Urinary bladder (tissue), 3 donors: ENCODE measurements at regions not wholly inside any gene's neighbourhood (a gene's known extent, or its start where the extent isn't known, plus 50 kb on each side); places are given as distances from the start of the nearest gene placed in this dataset.
"Not testable (repeated sequence)": the region's sequence is repeated elsewhere in the genome, so short reads cannot be mapped to it uniquely, and the experiment has no call there.

Experiments used
- DNase-seq: peaks from one replicate; pipeline ENCODE4 v3.0.0-alpha.2; 2015; ENCODE audit errors: extremely low spot score
- H3K27ac ChIP-seq: one replicate; pipeline ENCODE4 v1.5.1; 2013; ENCODE audit warnings: low read depth, mild to moderate bottlenecking, moderate library complexity
- H3K36me3 ChIP-seq: one replicate; pipeline ENCODE4 v1.6.1; 2013; ENCODE audit warnings: mild to moderate bottlenecking, moderate library complexity; ENCODE audit not compliant: insufficient read depth
- H3K4me1 ChIP-seq: one replicate; pipeline ENCODE4 v1.6.1; 2013; ENCODE audit warnings: mild to moderate bottlenecking, moderate library complexity; ENCODE audit not compliant: insufficient read depth
- H3K4me3 ChIP-seq: one replicate; pipeline ENCODE4 v1.5.1; 2013; ENCODE audit warnings: low read depth, low read length
- WGBS: extraction: QIAGEN DNeasy Blood & Tissue Kit; methylation state at CpG from one replicate; pipeline ENCODE4 v1.1.7; 2013; 5-methylcytosine and 5-hydroxymethylcytosine counted together
- donor health status: healthy with polysubstance abuse.
- donor health status: healthy.

DNA sequence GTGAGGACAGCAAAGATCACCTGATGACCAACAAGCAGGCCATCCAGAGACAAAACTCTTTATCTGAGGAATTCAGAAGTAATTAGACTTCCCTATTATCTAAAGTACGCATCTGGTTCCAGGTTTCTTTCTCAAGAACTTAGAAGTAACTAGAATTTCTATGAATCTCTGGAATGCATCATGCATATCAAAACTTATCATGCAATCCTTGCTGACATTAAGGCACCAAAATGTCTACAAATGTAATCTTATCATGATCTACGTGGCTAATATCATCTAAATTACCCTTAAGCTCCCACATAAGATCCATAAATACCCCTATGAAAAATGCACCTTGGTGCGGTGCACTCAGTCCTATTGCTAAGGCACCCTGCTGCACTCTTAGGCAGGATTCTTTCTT, 488.1 kb upstream of the TLE4 start:
- 75% methylated on average over 3 of the region's 3 CpGs for WGBS
- no peak overlapping the region for H3K4me3 ChIP-seq

DNA sequence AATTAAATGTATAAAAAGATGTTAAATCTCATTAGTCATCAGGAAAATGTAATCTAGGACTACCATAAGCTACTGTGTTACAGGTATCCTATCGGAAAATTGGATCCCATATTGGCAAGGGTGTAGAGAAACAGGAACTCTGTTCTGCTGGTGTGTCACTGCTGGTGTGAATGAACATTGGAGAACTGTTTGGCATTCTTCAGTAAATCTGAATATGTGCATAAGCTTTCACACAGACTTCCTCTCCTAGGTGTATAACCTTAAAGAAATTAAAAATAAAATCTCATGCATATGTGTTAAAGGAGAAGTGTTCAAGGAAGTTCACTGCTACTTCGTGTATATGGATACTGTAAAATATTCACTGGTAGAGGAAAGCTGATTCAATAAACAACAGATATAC, 484.6 kb upstream of the TLE4 start:
- no peaks in the 10 kb centered on the region for H3K36me3 ChIP-seq
- no peaks in the 10 kb centered on the region for H3K4me1 ChIP-seq
- no peak overlapping the region for H3K27ac ChIP-seq
- no peak overlapping the region for H3K4me3 ChIP-seq
- WGBS = 93% methylated on average over 2 of the region's 2 CpGs
- DNase-seq = no peak

More for the DNA sequence above, 488.1 kb upstream of the TLE4 start:
- no peaks in the 10 kb centered on the region for H3K4me1 ChIP-seq
- no peak for DNase-seq
- H3K27ac ChIP-seq = no peak overlapping the region
- no peaks in the 10 kb centered on the region for H3K36me3 ChIP-seq

DNA sequence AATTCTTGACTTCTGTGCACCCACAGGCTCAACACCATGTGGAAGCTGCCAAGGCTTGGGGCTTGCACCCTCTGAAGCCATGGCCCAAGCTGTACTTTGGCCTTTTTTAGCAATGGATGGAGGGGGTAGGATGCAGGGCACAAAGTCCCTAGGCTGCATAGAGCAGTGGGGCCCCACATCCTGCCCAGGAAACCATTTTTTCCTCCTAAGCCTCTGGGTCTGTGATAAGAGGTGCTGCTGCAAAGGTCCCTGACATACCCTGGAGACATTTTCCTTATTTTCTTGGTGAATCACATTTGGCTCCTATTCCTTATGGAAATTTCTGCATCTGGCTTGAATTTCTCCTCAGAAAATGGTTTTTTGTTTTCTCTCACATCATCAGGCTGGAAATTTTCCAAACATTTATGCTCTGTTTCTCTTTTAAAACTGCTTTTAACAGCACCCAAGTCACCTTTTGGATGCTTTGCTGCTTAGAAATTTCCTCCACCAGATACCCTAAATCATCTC, 482.7 kb upstream of the TLE4 start:
- H3K4me1 ChIP-seq = no peaks in the 10 kb centered on the region
- no peak for DNase-seq
- H3K36me3 ChIP-seq = no peaks in the 10 kb centered on the region
- H3K4me3 ChIP-seq = no peak overlapping the region
- no peak overlapping the region for H3K27ac ChIP-seq

- 74% methylated on average over 2 of the region's 2 CpGs for WGBS
- not testable (repeated sequence) for H3K4me3 ChIP-seq, DNase-seq, H3K36me3 ChIP-seq, H3K4me1 ChIP-seq, H3K27ac ChIP-seq
Observed at GRCh38 chr9:79089851-79090250, 481.9 kb upstream of the TLE4 start.

- H3K27ac ChIP-seq, DNase-seq, H3K4me3 ChIP-seq, H3K4me1 ChIP-seq, H3K36me3 ChIP-seq: not testable (repeated sequence)
- WGBS = 86% methylated on average over 17 of the region's 17 CpGs
Observed at GRCh38 chr9:79103257-79103656, 468.5 kb upstream of the TLE4 start.

- Histone ChIP-seq H3K27ac (no peak overlapping the region), H3K36me3 (no peaks in the 10 kb centered on the region), H3K4me3 (no peak overlapping the region), H3K4me1 (no peaks in the 10 kb centered on the region)
- WGBS = 87% methylated on average over 1 of the region's 1 CpG
- no peak for DNase-seq
Observed at GRCh38 chr9:79104216-79104615, 467.5 kb upstream of the TLE4 start.

GRCh38 chr9:79104951-79105350, 466.8 kb upstream of the TLE4 start:
- DNase-seq = no peak

DNA sequence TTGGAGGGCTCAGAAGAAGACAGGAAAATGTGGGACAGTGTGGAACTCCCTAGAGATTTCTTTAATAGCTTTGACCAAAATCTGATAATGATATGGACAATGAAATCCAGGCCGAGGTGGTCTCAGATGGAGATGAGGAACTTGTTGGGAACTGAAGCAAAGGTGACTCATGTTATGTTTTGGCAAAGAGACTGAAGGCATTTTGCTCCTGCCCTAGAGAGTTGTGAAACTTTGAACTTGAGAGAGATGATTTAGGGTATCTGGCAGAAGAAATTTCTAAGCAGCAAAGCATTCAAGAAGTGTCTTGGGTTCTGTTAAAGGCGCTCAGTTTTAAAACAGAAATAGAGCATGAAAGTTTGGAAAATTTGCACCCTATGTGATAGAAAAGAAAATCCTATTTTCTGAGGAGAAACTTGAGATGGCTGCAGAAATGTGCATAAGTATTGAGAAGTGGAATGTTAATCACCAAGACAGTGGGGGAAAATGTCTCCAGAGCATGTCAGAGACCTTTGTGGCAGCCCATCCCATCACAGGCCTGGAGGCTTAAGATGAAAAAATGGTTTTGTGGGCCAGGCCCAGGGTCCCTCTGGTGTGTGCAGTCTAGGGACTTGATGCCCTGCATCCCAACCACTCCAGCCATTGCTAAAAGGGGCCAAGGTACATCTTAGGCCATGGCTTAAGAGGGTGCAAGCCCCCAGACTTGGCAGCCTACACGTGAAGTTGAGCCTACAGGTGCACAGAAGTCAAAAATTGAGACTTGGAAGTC, 463.7 kb upstream of the TLE4 start:
- 83% methylated on average over 3 of the region's 3 CpGs for WGBS
- H3K27ac ChIP-seq = no peak overlapping the region
- no peaks in the 10 kb centered on the region for H3K4me1 ChIP-seq
- no peak overlapping the region for H3K4me3 ChIP-seq
- H3K36me3 ChIP-seq = no peaks in the 10 kb centered on the region
- DNase-seq = no peak

More at GRCh38 chr9:79104951-79105350, 466.8 kb upstream of the TLE4 start:
- Histone ChIP-seq H3K27ac (no peak overlapping the region), H3K4me1 (no peaks in the 10 kb centered on the region), H3K4me3 (no peak overlapping the region), H3K36me3 (no peaks in the 10 kb centered on the region)
- WGBS = 41% methylated on average over 2 of the region's 2 CpGs

DNA sequence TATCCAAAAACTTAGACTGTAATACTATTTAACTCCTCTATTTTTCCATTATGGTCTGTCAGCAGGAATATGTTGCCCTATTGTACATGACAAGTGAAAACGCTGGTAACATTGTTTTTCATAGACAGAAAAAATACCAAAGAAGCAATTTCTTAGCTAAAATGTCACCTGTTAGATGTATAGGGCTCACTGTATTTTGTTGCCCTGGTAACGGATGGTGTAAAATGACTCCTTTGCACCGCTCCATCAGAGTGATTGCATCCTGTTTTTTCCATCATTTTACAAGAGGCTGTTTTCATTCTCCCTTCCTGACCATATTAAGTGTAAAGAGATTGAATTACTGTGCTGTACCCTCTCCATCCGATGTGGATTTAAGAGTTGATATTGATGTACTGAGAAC, 460.1 kb upstream of the TLE4 start:
- Histone ChIP-seq H3K36me3 (no peaks in the 10 kb centered on the region), H3K4me1 (no peaks in the 10 kb centered on the region), H3K27ac (no peak overlapping the region), H3K4me3 (no peak overlapping the region)
- DNase-seq = no peak
- WGBS = 73% methylated on average over 4 of the region's 4 CpGs

DNA sequence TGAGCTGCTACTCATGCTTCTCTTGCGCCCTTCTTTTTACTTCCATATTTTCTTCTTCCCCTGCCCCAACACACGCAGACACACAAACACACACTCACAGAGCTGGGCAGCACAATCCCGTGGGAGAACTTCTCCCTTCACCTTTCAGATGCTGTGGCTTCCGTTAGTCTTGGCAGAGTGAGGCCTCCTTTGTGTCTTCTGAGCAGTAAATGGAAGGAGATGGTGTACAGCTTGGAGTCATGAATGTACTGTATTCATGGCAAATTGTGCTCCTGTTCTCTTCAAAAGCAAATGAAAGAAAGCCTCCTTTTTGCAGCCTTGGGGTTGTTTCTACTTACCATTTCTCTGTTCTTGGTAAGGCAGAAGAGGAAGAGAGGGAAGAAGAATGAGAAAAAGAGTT, 456.6 kb upstream of the TLE4 start:
- no peak overlapping the region for H3K27ac ChIP-seq
- H3K36me3 ChIP-seq = no peaks in the 10 kb centered on the region
- H3K4me3 ChIP-seq = no peak overlapping the region
- WGBS = 84% methylated on average over 4 of the region's 4 CpGs
- no peaks in the 10 kb centered on the region for H3K4me1 ChIP-seq
- no peak for DNase-seq

DNA sequence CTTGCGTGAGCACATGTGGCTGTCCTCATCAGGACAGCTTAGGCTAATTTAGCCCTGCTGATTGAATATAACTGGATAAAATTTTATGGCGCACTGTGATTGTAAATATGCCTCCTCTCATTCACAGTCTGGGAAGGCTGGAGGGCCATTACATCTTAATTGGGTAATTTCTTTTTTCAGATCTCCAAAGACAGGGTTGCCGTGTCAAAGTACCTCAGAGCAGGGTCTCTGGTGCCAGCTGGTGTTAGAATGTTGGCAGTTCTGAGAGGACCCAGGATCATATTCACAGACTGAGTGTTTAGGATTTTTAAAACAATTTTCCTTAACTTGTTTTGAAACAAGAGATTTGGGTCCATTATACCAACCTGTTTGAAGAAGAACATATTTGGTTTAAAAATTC, 455.7 kb upstream of the TLE4 start:
- Histone ChIP-seq H3K4me1 (no peaks in the 10 kb centered on the region), H3K36me3 (no peaks in the 10 kb centered on the region), H3K4me3 (no peak overlapping the region), H3K27ac (no peak overlapping the region)
- WGBS = 83% methylated on average over 3 of the region's 3 CpGs
- DNase-seq = no peak

DNA sequence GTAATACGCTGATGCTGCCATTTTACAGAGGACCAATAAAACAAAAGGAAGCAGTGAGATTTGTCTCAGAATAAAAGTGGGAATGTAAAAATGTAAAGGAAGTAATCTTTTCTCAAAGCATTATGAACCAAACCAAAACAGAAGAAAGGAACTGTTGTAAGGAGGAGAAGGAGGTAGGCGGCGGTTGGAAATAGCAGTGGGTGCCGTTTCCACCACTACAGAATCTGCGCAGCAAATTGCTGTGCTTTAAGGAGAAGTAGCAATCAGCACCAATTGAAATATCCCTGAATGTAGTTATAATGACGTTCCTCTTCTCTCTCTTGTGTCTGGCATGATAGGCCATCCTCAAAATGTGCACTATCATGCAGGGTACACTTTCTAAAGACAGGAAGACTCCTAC, 455.1 kb upstream of the TLE4 start:
- Histone ChIP-seq H3K36me3 (no peaks in the 10 kb centered on the region), H3K4me1 (no peaks in the 10 kb centered on the region), H3K27ac (no peak overlapping the region), H3K4me3 (no peak overlapping the region)
- WGBS = 91% methylated on average over 6 of the region's 6 CpGs
- no peak for DNase-seq

DNA sequence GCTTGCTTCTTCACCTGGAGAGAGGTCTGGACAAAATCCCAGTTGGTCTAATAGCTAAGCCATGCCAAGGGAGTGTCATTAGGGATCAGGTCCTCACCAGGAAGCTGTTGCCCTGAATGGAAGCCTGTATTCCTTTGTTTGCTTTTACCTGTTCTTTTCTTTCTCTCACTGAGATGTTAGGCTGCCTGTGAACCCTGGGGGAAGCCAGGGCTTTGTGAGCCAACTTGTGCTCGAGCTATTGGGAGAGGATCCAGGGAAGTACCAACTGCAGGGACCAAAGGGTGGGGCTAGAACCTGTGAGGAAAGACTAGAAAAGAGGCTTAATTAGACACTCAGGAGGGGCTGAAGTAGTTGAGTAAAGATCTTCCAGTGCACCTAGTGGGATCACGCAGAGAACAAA, 451.2 kb upstream of the TLE4 start:
- no peak overlapping the region for H3K27ac ChIP-seq
- DNase-seq = no peak
- H3K4me3 ChIP-seq = no peak overlapping the region
- no peaks in the 10 kb centered on the region for H3K36me3 ChIP-seq
- 45% methylated on average over 2 of the region's 2 CpGs for WGBS
- no peaks in the 10 kb centered on the region for H3K4me1 ChIP-seq

DNA sequence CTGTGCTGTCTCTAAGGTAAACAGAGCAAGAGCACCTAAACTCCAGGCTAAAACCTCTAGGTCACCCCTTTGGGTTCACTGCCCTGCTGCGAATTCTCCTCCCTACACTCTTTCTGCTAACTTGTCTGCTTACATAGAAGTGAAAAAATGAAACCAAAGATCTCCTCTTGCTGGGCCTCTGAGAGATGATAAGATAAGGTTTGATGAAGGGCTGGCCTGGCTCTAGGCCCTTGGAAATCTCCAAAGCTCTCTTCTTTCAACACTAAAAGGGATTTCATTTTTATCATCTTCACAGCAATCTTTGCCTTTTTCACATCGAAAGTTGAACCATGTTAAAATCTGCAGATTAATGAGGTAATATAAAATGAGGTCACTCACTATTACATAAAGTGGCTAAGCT, 450.8 kb upstream of the TLE4 start:
- H3K4me1 ChIP-seq = no peaks in the 10 kb centered on the region
- H3K36me3 ChIP-seq = no peaks in the 10 kb centered on the region
- DNase-seq = no peak
- no peak overlapping the region for H3K4me3 ChIP-seq
- no peak overlapping the region for H3K27ac ChIP-seq
- 31% methylated on average over 2 of the region's 2 CpGs for WGBS

- Histone ChIP-seq H3K27ac (no peak overlapping the region), H3K4me3 (no peak overlapping the region), H3K36me3 (no peaks in the 10 kb centered on the region), H3K4me1 (no peaks in the 10 kb centered on the region)
- WGBS = 77% methylated on average over 4 of the region's 4 CpGs
- no peak for DNase-seq
Observed at GRCh38 chr9:79123415-79123814, 448.4 kb upstream of the TLE4 start.
